ENCODE measurements at regions not wholly inside any gene's neighbourhood (a gene's known extent, or its start where the extent isn't known, plus 50 kb on each side); places are given as distances from the start of the nearest gene placed in this dataset.

- TF ChIP-seq CTCF (IDR thresholded peaks at IDR 0.05) (no peak), EZH2 (IDR thresholded peaks at IDR 0.05; ENCODE audit: borderline replicate concordance, insufficient read depth, low read depth, low read length, poor library complexity, severe bottlenecking) (no peak)
Observed at GRCh38 chr14:34229140-34229539, 232.9 kb downstream of the SPTSSA start.
